GM19240 (cell line): ENCODE measurements at regions not wholly inside any gene's neighbourhood (a gene's known extent, or its start where the extent isn't known, plus 50 kb on each side); places are given as distances from the start of the nearest gene placed in this dataset.
"Not testable (repeated sequence)": the region's sequence is repeated elsewhere in the genome, so short reads cannot be mapped to it uniquely, and the experiment has no call there.

Source experiments
- DNase-seq: peaks from one replicate; pipeline ENCODE4 v3.0.0; 2011; ENCODE audit warnings: low spot score; ENCODE audit not compliant: insufficient read length

DNA sequence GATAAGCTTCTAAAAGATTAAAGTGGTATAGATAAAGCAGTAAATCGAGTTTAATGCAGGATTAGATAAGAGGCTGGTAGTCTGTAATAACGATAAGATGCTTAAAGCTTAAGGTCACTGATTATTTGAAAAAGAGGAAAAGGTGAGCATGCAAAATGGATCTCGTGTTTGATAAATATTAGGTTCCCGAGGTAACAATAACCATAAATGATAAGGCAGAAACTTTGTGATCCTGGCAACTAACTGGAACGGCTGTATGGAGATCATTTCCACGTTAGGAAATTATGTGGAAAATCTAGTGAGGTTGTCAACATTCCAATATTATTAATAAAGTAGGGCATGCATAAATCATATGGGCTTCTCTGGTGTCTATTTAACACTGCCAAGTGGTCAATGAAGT, 255.5 kb downstream of the EFCAB11 start:
- DNase-seq, result no peak

DNA sequence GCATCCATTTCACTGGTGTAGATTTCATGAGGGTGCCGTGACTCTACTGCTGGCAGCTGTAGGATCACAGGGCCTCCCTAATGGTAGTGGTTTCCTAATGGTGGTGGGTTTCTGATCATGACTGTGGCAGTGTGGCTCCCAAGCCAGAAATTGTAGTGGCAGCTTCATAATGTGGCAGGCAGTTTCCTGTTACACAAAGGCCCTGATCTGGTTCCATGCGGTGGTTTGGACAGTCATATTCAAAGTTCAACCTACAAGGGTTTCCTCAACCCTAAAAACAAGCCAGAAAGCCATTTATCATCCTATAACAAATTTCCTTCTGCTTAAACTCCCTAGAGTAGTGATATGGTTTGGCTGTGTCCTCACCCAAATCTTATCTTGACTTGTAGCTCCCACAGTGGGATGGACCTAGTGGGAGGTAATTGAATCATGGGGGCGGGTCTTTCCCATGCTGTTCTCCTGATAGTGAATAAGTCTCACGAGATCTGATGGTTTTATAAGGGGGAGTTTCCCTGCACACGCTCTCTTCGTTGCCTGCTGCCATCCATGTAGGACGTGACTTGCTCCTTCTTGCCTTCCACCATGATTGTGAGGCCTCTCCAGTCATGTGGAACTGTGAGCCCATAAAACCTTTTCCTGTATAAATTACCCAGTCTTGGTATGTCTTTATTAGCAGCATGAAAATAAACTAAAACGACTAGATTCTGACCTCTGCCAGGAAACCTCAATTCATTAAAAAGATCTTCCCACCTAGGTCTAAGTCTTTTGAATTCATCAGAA, 257.1 kb downstream of the EFCAB11 start:
- DNase-seq, result no peak

DNA sequence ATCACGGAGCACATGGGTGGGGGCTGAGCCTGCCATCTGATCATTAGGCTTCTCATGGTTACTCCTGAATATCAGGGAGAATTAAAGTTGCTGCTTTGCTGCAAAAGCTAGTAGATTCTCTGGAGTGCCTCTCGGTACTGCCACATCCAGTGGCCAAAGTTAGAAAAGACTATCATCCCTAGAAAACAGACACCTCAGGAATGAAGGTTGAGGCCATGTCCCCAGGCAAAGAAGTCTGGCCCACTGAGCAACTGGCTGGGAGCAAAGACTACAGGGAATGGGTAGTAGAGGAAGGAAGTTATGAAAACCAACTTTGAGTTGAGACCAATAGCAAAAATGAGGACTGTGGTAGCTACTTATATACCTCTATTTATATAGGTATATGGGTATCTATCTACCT, 258.7 kb downstream of the EFCAB11 start:
- no peak for DNase-seq

DNA sequence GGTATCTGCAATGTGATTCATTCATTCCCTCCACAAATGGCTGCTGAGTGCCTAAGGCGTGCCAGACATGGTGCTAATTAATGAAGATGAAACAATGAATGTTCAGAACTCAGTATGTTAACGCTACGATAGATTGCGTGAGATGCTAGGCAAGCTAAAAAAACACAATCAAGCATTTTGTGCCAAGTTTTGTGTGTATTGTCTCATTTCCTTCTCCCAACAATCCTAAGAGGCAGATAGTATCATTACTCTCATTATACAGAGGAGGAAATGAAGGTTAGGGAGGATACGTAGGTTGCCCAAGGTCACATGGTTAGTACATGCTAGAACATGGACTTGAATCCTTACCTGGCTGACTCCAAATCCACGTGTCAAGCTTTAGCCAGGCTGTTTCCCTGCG, 264.4 kb downstream of the EFCAB11 start:
- no peak for DNase-seq

DNA sequence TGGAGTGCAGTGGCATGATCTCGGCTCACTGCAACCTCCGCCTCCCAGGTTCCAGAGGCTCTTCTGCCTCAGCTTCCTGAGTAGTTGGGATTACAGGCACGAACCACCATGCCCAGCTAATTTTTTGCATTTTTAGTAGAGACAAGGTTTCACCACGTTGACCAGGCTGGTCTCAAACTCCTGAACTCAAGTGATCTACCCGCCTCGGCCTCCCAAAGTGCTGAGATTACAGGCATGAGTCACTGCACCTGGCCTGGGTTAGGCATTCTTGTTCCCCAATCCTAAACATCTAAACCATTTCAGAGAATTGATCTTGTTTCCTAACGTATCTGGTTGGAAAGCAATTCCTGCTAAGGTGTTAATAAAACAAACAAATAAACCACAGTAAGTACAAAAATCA, 264.8 kb downstream of the EFCAB11 start:
- DNase-seq, result not testable (repeated sequence)

DNA sequence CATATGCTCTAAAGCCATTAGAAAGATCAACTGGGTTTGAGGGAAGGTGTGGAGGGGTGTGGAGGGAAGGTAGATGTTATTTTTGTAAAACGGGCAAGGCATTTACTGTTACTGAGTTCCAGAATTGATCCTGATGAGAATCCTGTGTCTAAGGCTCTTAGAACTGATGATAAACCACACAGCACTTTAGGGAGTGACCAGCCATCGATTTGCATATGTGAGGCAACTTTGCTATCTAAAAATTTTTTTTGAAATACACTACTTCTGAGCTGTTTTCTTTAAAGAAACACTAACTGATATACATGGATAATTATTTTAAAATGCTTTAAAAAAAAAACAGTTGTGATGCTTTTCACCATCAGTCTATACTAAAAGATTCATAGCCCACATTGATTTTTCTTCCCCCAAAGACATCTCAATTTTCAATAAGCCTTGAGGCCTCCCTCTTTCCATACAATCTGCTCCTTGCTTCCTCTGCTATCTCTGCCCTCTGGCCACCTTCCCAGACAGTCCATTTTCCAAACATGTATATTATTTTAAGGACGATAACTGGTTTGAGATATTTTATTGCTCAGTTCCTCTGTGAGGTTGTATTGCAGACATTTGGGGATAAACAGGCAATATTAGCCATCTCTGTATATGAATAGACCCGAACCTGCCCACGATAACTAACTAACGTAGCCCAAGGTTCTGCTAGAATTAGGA, 265.9 kb downstream of the EFCAB11 start:
- no peak for DNase-seq

DNA sequence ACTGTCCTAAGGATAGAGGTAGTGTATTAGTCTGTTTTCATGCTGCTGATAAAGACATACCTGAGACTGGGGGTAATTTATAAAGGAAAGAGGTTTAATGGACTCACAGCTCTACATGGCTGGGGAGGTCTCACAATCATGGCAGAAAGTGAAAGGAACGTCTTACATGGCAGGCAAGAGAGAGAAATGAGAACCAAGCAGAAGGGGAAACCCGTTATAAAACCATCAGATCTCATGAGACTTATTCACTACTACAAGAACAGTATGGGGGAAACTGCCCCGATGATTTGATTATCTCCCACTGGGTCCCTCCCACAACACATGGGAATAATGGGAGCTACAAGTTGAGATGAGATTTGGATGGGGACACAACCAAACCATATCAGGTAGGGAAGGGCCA, 267.4 kb downstream of the EFCAB11 start:
- not testable (repeated sequence) for DNase-seq

DNA sequence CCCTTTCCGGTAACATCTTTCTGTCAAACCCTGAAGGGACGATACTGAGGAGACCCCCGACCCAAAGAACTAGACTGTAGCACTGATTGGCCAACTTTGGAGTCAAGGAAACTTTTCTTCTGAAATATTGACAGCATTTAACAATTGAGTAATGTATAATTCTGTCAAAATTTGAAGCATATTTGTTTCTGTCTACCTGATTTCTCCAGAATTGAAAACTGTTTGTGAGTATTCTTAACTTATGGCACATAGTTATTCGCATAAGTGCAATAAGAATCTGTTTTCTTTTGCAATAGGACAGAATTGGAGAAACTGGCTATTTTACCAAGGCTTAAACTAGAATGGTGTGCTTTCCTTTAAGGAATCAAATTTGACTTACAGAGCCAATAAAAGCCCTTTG, 267.1 kb upstream of the FOXN3 start:
- DNase-seq, result no peak

DNA sequence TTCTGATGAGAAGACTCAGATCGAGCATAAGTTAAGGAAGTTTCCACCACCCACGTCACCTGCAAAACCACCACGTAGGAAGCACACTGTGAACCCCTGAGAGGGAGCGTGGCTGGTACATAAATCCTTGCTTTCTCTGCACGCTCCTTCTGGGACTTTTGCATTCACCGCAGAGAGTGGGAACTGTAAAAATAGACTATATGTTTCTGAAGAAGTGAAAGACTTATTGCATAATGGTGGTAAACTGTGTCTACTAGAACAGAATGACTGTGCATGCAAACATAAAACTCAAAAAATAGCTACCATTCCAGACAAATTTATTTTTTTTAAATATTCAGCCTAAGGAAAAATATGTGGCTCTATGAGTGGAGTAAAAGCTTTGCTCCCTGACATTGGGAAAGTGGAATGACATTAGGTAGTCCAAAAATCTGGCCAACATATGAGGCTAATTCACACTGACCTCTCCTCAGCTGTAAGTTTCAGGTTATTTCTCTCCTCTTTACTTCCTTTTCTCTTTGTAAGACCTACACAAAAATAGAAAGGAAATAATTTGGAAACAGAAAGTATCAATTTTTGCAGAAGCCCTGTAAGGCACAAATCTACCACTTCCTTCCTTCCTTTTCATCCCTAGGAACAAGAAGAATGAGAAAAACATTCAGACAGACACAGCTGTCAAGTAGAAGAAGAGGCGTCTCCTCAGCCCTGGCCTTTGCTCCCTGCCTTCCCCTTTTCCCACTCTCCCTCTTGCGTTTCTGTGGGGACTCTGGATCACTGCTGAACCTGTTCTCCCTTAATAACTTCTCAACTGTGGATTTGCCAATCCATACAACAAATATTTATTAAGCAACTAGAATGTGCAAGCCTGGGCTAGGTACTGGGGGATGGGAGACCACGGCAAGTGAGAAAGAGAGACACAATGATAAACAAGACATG, 264.3 kb upstream of the FOXN3 start:
- DNase-seq, result no peak

DNA sequence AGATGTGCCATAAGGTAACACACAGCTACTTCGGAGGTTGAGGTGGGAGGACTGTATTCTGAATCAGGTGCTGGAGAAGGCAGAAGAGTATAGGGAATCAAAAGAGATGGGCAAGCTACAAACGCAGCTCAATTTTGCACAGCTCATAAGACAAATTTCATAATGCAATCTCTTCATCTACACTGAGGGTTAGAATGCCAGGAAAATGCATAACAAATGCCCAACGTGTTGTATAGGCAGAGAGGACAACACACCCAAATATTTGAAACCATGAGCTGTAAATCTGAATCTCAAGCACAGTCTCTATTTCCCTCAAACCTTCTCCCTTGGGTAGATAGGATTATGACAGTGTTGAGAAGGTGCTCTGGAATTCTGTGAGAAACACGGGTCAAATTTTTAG, 263.1 kb upstream of the FOXN3 start:
- DNase-seq, result no peak

DNA sequence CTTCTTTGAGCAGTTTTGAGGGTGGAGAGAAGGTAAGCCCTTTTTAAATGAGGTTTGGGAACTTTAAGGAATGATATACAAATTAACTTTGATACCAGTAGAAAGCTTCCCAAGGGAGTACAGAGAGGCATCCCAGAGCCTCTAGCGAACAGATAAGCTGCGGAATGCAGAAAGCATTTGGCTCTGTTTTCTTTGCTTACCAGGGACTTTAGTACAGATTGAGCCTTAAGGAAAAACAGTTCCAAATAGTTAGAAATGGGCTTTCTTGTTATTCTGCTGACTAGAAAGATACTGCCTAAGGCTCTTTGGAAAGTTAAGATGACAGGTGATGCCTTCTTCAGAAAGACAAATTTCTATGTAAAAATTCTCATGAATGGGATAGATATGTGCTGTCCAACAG, 261.7 kb upstream of the FOXN3 start:
- no peak for DNase-seq

DNA sequence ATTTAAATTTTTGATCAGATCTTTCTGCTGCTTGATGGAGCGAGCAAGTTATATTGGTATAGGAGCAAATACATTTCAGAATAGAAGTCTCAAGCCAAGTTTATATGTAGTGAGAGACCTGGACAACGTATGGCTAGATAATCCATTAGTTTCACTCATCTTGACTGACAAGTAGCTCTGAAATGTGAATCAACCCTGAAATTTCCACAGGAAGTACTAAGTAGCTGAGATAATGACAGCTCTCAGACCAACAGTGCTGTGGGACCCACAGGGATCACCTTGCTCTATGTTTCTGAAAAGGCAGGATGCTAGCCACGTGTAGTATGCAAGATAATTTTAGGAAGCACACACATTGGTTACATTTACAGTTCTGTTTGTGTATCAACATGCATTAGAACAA, 258.6 kb upstream of the FOXN3 start:
- no peak for DNase-seq

DNA sequence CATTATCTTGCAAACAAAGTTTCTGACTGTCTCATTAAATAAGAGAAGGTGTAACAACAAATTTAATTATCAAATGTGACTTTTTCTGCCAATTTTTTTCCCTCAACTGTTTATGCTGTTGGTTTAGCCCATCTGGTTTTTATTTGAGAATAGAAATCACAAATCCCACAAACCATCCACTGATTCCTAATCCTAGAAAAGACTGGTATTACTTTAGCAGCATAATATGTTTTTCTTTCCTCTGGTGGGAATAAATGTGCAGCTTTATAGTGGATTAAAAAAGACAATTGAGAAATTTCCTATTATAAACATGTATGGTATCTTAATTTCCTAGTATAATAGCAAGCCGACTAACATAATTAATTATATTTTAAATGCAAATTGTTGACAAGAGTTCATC, 257.9 kb upstream of the FOXN3 start:
- DNase-seq, result no peak

DNA sequence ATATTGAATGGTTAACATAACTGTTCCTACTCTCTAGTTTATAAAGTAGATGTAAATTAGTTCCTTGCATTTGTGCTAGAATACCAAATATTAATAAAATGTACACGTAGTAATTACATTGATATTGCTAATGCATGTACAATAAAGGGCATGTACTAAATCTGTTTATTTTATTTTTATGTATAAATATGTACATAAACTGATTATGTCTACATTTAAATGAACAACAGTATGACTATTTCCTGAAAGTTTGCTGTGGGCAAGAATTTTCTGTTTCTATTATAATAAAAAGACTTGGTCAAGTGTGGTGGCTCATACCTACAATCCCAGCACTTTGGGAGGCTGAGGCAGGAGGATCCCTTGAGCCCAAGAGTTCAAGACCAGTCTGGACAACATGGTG, 257.2 kb upstream of the FOXN3 start:
- DNase-seq, result no peak

DNA sequence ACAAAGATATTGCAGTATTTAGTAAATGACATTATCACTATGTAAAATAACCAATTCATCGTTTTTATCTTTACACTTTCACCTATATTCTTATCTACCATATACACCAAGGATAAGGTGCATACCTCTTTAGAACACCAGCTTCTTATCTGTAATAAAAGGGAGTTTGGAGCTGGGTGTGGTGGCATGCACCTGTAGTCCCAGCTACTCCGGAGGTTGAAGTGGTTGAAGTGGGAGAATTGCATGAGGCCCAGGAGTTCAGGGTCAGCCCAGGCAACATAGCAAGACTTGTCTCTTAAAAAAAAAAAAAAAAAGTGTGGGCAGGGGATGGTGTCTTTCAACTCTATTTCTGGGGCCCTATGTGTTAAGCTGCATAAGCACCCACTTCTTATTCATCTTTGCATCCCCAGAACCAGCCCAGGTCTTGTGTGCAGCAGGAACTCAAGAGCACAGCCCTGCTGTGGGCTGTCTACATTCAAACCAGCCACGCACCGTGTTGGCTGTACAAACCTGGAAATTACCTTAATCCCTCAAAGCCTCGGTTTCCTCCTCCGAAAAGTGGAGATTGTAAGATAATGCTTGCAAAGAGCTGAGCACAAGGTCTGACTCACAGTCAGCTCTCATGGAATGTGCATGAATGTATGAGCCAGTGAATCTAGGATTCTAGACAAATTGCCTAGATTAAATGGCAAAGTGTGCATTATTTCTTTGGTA, 256.6 kb upstream of the FOXN3 start:
- no peak for DNase-seq

DNA sequence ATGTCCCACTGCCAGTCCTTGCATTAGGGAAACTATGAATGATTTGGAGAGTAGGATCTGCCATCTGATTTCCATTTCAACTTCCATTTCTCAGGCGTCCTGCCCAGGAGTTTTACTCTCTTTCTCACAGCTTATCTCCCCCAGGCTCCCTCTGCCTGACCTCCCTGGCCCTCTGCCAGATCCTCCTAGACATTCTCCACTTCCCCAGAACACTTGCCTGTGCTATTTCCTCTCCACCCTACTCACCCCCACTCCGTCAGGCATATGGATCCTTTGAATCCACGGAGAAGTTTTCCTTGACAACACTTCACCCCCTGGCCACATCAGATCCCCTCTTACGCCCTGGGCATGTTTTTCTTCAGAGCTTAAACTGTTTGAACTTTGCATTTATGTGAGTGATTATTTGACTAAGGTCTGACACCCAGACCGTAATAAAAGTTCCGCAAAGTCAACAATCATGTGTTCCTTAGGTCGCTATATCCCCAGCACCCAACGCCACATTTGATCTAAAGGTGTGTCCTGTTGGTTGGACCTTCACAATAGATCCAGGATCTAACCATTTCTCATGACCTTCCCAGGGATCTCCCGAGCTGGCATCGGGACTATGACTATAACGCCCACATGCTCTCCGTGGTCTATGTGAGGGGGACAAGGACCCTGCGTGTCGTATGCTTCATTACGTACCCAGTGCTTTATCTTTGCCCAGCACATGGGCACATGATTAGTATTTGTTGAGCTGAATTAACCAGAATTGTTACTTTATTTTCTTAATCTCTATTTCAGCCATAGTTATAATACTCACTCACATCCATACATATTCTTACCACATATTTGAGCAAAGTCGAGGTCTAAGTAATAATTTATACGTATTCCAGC, 255.8 kb upstream of the FOXN3 start:
- no peak for DNase-seq

DNA sequence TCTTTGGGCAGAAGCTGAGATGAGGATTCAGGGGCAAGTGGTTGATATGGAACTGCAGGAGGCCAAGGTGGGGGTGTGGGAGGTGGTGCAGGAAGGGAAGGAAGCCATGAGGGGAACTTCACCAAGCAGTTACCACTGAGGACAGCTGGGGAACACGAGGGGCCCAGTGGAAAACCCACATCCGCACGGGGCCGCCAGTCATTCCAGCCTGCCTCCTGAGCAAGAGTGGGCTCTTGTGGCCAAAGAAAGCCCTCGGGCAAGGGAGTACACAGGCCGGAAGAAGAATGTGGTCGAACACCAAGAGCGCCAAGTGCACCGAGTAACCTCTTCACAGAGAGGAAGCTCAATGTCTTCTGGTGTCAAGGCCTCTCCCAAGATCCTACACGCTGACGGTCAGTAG, 252.2 kb upstream of the FOXN3 start:
- DNase-seq, result no peak

DNA sequence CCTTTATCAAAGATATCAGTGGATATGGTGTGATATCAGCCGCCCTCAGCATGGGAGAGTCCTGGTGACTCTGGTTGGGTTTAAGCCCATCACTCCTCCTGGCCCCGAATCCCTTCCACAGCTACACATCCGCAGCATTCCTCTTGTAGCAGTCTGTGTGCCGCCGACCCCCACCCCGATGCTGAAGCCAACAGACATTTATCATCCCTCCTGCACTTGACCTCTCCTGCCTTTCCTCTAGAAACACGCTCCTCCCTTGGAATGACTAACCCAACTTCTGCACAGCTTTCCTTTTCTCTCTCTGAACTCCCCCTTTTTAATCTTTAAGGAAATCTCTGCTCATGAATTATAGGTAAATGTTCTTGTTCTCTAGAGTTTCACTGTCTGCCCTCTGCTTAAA, 250.9 kb upstream of the FOXN3 start:
- no peak for DNase-seq

DNA sequence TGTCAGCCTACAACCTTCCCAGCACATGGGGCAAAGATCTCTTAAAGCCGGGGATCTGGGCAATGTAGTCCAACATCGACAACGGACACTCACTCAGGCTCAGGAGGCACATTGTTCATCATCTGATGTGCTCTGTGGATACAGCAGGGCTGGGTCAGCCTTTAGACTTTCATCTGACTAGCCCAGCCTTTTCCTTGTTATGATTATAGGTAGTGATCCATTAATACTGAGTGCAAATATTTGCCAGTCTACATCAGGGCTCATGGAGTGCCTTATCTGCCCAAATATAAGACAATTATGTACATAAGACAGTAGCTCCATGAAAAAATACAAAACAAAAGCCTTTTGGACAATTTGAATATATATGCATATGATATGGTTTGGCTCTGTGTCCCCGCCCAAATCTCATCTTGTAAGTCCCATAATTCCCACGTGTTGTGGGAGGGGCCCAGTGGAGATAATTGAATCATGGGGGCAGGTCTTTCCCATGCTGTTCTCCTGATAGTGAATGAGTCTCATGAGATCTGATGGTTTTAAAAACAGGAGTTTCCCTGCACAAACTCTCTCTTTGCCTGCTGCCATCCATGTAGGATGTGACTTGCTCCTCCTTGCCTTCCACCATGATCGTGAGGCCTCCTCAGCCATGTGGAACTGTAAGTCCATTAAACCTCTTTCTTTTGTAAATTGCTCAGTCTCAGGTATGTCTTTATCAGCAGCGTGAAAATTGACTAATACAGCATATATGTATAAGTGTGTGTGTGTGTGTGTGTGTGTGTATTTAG, 248.5 kb upstream of the FOXN3 start:
- not testable (repeated sequence) for DNase-seq

DNA sequence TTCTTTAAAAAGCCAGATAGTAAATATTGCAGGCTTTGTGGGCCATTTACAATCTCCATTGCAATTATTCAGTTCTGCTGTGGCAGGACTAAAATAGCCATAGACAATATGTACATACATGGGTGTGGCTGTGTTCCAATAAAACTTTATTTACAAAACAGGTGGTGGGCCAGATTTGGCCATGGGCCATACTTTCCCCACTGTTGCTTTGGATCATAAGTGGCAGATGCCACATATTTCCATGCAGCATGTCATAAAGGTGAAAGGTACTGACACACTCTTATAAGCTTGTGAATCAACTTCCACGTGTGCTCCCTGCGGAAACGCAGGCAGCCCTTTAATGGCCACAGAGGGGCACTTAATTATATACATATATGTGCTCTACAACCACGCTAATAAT, 244.4 kb upstream of the FOXN3 start:
- no peak for DNase-seq
